ENCODE measurements at regions not wholly inside any gene's neighbourhood (a gene's known extent, or its start where the extent isn't known, plus 50 kb on each side); places are given as distances from the start of the nearest gene placed in this dataset.

DNA sequence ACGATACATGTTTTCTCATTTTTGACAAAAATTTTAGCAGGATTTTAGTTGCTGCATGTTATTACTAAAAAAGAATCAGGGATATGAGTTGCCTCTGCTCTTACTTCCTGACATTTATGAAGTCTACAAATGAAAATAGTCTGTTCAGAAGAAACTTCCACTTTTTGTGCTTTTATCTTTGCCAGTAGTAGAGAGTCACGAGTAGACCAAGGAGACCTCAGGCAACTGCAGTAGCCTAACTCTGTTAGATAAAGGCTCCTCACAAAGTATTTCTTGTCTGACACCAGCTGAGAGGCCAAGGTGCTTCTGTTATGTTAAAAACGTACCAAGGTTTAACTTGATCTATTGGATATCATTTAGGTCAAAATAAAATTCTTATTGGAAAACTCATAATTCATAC lies 333.9 kb downstream of the NR2F1-AS1 start:
- TF ChIP-seq, protein P1, sequence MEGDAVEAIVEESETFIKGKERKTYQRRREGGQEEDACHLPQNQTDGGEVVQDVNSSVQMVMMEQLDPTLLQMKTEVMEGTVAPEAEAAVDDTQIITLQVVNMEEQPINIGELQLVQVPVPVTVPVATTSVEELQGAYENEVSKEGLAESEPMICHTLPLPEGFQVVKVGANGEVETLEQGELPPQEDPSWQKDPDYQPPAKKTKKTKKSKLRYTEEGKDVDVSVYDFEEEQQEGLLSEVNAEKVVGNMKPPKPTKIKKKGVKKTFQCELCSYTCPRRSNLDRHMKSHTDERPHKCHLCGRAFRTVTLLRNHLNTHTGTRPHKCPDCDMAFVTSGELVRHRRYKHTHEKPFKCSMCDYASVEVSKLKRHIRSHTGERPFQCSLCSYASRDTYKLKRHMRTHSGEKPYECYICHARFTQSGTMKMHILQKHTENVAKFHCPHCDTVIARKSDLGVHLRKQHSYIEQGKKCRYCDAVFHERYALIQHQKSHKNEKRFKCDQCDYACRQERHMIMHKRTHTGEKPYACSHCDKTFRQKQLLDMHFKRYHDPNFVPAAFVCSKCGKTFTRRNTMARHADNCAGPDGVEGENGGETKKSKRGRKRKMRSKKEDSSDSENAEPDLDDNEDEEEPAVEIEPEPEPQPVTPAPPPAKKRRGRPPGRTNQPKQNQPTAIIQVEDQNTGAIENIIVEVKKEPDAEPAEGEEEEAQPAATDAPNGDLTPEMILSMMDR (IDR thresholded peaks at IDR 0.05), result no peak
- H3K4me3 Mint-ChIP-seq (ENCODE audit: unreplicated experiment), result no peak overlapping the region
- DNase-seq (ENCODE audit: low spot score), result no peak
- H3K27me3 Mint-ChIP-seq (ENCODE audit: low read depth), result no peaks in the 10 kb centered on the region
- no peak overlapping the region for H3K27ac Mint-ChIP-seq (ENCODE audit: unreplicated experiment)
- H3K9me3 Mint-ChIP-seq (ENCODE audit: low read depth), result no peaks in the 10 kb centered on the region
- H3K4me1 Mint-ChIP-seq (ENCODE audit: low read depth), result peaks cover 26% of the 10 kb centered on the region
- H3K36me3 Mint-ChIP-seq (ENCODE audit: low read depth), result no peaks in the 10 kb centered on the region

DNA sequence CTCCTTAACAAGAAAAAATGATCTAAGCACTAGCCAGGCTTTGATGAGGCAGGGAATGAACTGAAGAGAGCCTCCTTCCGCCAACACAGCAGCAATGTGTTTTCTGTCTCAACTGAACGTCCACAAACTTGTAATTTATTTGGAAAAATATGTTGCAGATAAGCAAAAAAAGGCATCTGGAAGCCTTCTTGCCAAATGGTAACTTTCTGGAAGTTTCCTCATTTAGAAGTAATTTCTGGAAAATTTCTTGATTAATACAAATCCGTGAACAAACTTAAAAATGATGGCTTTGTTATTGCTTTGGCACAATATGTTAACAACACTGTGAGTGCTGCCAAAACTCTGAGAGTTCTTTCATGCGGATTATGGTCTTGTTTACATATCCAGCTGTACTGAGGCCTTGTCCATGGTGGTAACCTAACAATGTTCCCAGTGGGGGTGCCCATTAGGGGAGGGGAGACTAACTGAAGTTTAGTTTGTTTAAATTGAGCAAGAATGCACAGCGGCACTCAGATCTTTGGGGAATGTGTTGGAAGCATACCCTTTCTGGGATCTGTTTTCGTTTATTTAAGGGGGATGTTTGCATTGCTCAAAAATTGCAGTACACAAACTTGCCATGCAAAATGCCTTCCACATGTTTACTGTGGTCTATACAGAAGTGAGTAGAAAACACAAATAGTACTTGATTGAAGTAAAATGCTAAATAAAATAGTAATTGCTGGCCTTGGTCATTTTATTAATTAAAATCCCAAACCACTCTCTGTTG lies 334.7 kb downstream of the NR2F1-AS1 start:
- TF ChIP-seq, protein P1 (IDR thresholded peaks at IDR 0.05), result no peak
- Mint-ChIP-seq H3K4me3 (ENCODE audit: unreplicated experiment) (no peak overlapping the region), H3K36me3 (ENCODE audit: low read depth) (no peaks in the 10 kb centered on the region), H3K9me3 (ENCODE audit: low read depth) (no peaks in the 10 kb centered on the region), H3K4me1 (ENCODE audit: low read depth) (peaks cover 26% of the 10 kb centered on the region), H3K27ac (ENCODE audit: unreplicated experiment) (no peak overlapping the region), H3K27me3 (ENCODE audit: low read depth) (no peaks in the 10 kb centered on the region)
- DNase-seq (ENCODE audit: low spot score), result no peak

DNA sequence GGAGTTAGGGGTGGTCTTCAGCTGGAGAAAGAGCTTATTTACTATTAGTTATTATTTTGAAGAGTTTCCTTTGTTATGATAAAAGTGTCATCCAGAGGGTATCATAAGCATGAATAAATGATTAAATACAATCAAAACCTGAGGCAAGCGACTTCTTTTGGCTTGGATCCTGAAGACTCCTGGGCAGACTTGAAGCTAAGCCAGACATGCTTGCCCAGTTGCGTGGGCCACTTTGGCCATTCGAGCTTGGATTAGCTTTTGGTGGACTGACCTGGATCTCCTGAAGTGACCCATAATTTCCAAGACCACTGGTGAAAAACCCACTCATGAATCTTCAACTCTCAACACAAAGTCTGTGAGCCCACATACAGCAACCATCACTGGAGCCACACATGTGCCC lies 335.8 kb downstream of the NR2F1-AS1 start:
- Mint-ChIP-seq H3K27ac (ENCODE audit: unreplicated experiment) (no peak overlapping the region), H3K4me1 (ENCODE audit: low read depth) (peaks cover 19% of the 10 kb centered on the region), H3K9me3 (ENCODE audit: low read depth) (no peaks in the 10 kb centered on the region), H3K4me3 (ENCODE audit: unreplicated experiment) (no peak overlapping the region), H3K27me3 (ENCODE audit: low read depth) (no peaks in the 10 kb centered on the region), H3K36me3 (ENCODE audit: low read depth) (no peaks in the 10 kb centered on the region)
- TF ChIP-seq, protein P1 (IDR thresholded peaks at IDR 0.05), result no peak
- DNase-seq (ENCODE audit: low spot score), result no peak

DNA sequence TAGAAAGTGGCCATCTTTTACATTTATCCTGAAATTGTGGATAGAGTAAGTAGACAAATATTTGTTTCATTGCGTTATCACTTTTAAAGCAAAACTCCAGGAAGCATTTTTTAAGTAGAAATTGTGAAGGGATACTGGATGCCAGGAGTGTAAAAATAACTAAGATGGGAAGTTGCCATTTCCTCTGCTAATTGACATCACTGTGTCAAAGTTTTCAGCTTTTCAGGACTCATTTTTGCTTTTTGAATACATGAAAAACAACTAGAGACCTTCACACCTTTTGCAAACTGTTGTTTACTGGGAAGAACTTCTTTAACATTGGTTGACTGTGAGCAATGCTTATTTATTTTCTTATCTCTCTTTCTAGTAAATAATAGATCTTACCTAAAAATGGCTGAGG lies 337.5 kb downstream of the NR2F1-AS1 start:
- TF ChIP-seq, protein P1 (IDR thresholded peaks at IDR 0.05), result no peak
- Mint-ChIP-seq H3K9me3 (ENCODE audit: low read depth) (peaks cover 4% of the 10 kb centered on the region), H3K4me1 (ENCODE audit: low read depth) (peaks cover 8% of the 10 kb centered on the region), H3K4me3 (ENCODE audit: unreplicated experiment) (no peak overlapping the region), H3K27me3 (ENCODE audit: low read depth) (no peaks in the 10 kb centered on the region), H3K36me3 (ENCODE audit: low read depth) (no peaks in the 10 kb centered on the region), H3K27ac (ENCODE audit: unreplicated experiment) (no peak overlapping the region)
- no peak for DNase-seq (ENCODE audit: low spot score)

DNA sequence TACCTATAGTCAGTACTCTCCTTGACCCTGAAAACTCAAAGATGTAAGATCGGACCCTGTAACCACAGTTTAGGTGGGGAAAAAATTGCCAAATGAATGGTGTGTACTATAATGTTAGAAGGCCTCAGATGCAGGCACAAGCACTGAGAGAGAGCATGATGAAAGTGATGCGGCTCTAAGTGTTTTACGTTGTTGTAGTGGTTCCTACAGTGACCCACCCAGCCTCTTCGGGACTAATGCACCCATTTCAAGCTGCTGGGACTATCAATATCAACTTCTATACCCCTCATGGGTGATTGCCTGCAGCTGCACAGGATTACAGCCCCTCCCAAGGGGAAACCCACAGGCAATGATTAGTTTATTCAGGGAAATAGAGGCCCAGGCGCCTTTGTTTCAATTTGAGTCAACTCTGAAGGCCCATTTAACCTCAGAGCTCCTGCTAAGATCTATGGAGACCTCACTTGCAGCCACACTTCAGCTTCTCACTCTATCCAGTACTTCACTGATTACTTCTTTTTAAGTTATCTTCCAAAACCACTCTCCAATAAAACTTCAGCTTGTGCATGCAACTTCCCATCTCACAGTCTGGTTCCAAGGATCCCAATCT lies 340.7 kb downstream of the NR2F1-AS1 start:
- DNase-seq (ENCODE audit: low spot score), result no peak
- H3K36me3 Mint-ChIP-seq (ENCODE audit: low read depth), result no peaks in the 10 kb centered on the region
- TF ChIP-seq, protein P1 (IDR thresholded peaks at IDR 0.05), result no peak
- no peak overlapping the region for H3K27ac Mint-ChIP-seq (ENCODE audit: unreplicated experiment)
- H3K9me3 Mint-ChIP-seq (ENCODE audit: low read depth), result peaks cover 4% of the 10 kb centered on the region
- no peaks in the 10 kb centered on the region for H3K4me1 Mint-ChIP-seq (ENCODE audit: low read depth)
- no peaks in the 10 kb centered on the region for H3K27me3 Mint-ChIP-seq (ENCODE audit: low read depth)
- H3K4me3 Mint-ChIP-seq (ENCODE audit: unreplicated experiment), result no peak overlapping the region
